22Rv1 (cell line): ENCODE measurements at regions not wholly inside any gene's neighbourhood (a gene's known extent, or its start where the extent isn't known, plus 50 kb on each side); places are given as distances from the start of the nearest gene placed in this dataset.

Experiments used
- H3K27ac ChIP-seq: fragments of 450-650 bp; 2 replicates; pipeline ENCODE4 v1.5.1; 2017
- ZFX ChIP-seq: fragments of 450-650 bp; IDR thresholded peaks from 2 replicates; pipeline ENCODE4 v1.6.1; 2017; ENCODE audit warnings: antibody characterized with exemption, borderline replicate concordance
- TF ChIP-seq, protein P1 (sequence below): fragments of 450-650 bp; IDR thresholded peaks from 2 replicates; pipeline ENCODE4 v1.5.1; 2017; ENCODE audit warnings: mild to moderate bottlenecking

DNA sequence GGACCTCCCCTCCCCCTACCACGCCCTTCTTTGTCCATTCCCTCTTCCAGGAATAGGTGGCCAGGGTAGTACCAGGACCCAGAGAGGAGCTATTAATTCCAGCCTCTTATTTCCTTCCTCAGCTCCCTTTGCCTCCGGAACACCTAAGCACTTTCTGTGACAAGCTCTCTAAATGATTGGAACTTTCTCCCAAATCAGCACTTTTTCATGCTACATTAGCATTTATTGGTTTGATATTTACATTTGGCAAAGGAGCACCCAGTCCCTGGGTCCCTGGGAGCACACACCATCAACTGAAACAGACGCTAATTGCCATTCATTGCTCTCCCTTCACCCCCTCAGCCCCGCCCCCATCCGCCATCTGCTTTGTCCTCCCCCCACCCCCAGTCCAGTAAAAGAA, 182.0 kb upstream of the BCOR start:
- no peak overlapping the region for H3K27ac ChIP-seq
- TF ChIP-seq, protein P1, sequence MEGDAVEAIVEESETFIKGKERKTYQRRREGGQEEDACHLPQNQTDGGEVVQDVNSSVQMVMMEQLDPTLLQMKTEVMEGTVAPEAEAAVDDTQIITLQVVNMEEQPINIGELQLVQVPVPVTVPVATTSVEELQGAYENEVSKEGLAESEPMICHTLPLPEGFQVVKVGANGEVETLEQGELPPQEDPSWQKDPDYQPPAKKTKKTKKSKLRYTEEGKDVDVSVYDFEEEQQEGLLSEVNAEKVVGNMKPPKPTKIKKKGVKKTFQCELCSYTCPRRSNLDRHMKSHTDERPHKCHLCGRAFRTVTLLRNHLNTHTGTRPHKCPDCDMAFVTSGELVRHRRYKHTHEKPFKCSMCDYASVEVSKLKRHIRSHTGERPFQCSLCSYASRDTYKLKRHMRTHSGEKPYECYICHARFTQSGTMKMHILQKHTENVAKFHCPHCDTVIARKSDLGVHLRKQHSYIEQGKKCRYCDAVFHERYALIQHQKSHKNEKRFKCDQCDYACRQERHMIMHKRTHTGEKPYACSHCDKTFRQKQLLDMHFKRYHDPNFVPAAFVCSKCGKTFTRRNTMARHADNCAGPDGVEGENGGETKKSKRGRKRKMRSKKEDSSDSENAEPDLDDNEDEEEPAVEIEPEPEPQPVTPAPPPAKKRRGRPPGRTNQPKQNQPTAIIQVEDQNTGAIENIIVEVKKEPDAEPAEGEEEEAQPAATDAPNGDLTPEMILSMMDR: no peak
- TF ChIP-seq ZFX: no peak

DNA sequence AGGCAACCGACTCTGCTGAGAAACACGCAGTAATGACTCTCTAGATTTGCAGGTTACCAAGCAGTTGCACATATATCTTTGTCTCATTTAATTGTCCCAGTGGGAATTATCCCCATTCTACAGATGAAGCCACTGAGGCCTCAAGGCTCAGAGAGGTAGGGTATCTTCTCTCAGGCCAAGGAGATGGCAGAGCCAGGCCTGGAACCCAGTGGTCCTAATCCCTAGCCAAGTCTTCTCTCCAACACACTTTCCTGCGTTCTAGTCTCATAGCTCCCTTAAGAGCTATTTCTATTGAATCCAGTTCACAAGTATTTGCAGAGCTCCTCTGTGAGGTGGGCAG, 181.3 kb upstream of the BCOR start:
- H3K27ac ChIP-seq: no peak overlapping the region
- TF ChIP-seq ZFX: no peak
- TF ChIP-seq, protein P1: no peak

DNA sequence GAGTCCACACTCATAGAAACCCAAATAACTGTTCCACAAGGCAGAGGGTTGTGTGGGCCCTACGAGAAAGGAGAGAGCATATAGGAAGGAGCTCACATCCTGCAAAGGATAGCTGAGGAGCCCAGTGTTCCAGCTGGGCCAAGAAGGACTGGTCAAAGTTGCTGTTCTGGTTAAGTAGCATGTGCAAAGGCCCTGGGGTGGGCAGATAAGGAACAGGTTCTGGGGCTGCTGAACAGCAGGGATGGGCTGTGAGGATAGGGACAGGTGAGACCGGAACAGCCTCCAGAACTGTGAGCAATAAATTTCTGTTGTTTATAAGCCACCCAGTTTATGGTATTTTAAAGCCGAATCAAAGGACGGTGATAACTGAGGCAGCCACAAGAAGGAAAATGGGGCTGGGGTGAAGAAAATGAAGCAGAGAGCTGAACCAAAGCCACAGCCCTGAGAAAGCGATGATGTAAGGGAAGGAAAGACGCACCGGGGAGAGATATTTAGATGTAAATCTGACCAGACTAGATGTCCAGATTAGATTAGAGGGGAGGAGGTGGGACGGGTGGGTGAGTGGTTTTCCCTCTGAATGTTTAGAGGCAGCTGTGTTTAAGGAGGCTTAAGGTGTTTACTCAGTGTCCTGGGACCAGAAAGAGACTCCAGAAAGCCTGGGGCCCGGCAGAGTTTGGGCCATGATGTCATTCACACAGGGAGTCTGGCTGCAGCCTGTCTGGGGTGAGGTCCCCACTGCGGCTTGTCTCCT, 180.8 kb upstream of the BCOR start:
- H3K27ac ChIP-seq: no peak overlapping the region
- TF ChIP-seq ZFX: no peak
- TF ChIP-seq, protein P1: no peak

DNA sequence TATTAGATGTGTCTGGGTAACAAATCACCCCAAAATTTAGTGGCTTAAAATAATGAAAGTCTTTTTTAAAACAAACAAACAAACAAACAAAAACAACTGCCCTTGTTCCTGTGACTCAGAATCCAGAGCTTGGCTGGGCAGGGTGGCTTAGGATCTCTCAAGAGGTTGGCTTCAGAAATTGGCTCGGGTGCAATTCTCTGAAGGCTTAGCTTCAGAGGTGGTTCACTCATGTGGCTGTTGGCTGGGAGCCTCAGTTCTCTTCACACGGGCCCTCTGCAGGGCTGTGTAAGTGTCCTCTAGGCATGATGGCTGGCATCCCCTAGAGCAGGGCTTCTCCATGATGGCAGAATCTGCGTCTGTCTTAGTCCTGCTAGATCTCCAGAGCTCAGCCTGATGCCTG, 179.9 kb upstream of the BCOR start:
- no peak overlapping the region for H3K27ac ChIP-seq
- no peak for TF ChIP-seq ZFX
- TF ChIP-seq, protein P1: no peak

DNA sequence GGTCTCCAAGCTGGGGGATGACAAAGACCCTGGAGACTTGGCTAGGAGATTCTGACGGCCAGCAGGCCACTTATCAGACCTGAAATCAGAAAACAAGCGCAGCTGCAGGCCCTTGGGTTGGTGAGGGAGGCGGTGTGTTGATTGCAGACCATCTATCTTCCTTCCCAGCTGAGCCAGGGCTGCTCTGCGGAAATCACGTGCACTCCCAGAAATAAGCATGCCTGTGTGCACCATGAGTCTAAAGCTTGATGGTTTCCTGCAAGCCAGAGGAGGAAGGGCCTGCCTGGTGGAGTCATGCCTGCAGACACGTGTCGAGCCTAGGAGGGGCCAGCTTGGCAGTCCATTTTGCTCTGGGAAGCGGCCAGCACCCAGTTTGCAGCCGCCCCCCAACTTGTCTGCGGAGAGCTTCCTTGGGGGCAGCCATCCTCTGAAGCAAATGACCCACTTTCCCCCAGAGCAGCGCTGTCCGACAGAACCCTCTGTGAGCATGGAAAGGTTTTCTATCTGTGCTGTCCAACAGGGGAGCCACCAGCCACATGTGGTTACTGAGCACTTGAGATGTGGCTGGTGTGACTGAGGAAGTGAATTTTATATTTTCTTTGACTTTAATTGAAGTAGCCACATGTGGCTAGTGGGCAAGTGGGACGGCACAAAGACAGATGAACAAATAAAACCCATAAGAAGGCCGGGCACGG, 175.7 kb upstream of the BCOR start:
- TF ChIP-seq, protein P1: no peak
- TF ChIP-seq ZFX: no peak
- H3K27ac ChIP-seq: no peak overlapping the region

DNA sequence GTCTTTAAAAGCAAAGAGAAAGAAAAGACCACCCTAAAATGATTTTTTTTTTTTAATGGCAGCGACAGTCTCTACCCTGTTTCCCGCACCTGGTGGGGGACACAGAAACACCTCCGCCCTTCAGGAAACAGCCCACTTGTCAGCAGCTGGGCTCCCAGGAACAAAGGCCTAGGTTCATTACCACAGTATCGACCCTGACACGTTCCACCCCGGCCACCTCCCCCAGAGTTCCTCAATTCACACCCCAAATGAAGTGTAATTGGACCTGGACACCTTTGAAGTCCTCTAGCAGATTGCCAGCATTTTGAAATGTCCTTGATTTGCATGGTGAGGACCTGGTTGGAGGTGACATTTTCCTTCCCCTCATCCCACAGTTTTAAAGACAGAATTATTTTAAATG, 175.0 kb upstream of the BCOR start:
- H3K27ac ChIP-seq: no peak overlapping the region
- TF ChIP-seq ZFX: no peak
- TF ChIP-seq, protein P1: no peak

DNA sequence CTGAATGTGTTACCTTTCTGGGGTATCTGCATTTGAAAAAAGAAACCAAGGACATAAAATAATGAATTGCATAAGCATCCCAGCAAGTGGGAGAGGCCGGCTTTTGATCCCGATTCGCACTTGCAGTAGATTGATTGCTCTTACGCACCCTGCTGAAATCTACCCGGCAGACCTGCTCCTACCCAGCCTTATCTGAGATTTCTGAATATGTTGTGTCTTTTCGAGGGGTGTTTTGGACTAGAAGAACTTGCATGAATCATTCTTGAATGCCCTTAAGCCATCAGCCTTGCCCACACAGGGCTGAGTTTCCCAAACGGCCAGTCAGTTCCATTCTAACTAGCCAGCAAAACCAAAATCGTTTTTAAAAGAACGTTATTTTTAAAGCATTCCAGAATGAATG, 174.4 kb upstream of the BCOR start:
- TF ChIP-seq, protein P1: no peak
- no peak for TF ChIP-seq ZFX
- no peak overlapping the region for H3K27ac ChIP-seq
